Sigmoid colon (tissue), 6 donors: ENCODE measurements at regions not wholly inside any gene's neighbourhood (a gene's known extent, or its start where the extent isn't known, plus 50 kb on each side); places are given as distances from the start of the nearest gene placed in this dataset.

Experiments
- DNase-seq: peaks from one replicate; pipeline ENCODE4 v3.0.0-alpha.2; 2019
- H3K27ac ChIP-seq, 4 donors: fragments of 200-600 bp; sonication (generic); one replicate each; pipeline ENCODE4 v1.5.1; 2016 to 2019; ENCODE audit warnings: mild to moderate bottlenecking in 1 of 4
- H3K27me3 ChIP-seq, 3 donors: fragments of 200-600 bp; sonication (generic); one replicate each; pipeline ENCODE4 v1.5.1; 2019; ENCODE audit warnings: mild to moderate bottlenecking in 1 of 3
- H3K36me3 ChIP-seq, 4 donors: fragments of 200-600 bp; sonication (generic); one replicate each; pipeline ENCODE4 v1.5.1; 2016 to 2019
- H3K4me1 ChIP-seq, 4 donors: fragments of 200-600 bp; sonication (generic); one replicate each; pipeline ENCODE4 v1.5.1; 2017 to 2019
- H3K4me3 ChIP-seq, 4 donors: fragments of 200-600 bp; sonication (generic); one replicate each; pipeline ENCODE4 v1.5.1; 2017 to 2019; ENCODE audit warnings: mild to moderate bottlenecking in 2 of 4, moderate library complexity in 1 of 4
- H3K9me3 ChIP-seq, 4 donors: fragments of 200-600 bp in 3 of 4; sonication (generic) in 3 of 4; one replicate each; pipeline versions ENCODE4 v1.5.1 to v1.6.1; 2013 to 2019
- CTCF ChIP-seq, 4 experiments: fragments of 450-650 bp in 3 of 4; fragments of 200-600 bp in 1 of 4; IDR thresholded peaks; one replicate each; pipeline ENCODE4 v1.5.1; 2016 to 2019; ENCODE audit warnings: antibody characterized with exemption in 4 of 4, mild to moderate bottlenecking in 3 of 4, moderate library complexity in 2 of 4
- EP300 ChIP-seq, 4 donors: sonication (generic); formaldehyde crosslinking; IDR thresholded peaks; one replicate each; pipeline ENCODE4 v1.6.1; 2017; ENCODE audit warnings: antibody characterized with exemption in 4 of 4
- POLR2A ChIP-seq, 2 donors: fragments of 450-650 bp; IDR thresholded peaks; one replicate each; pipeline ENCODE4 v1.6.1; 2016; ENCODE audit warnings: antibody characterized with exemption in 2 of 2, mild to moderate bottlenecking in 2 of 2, moderate library complexity in 2 of 2
- POLR2AphosphoS5 ChIP-seq, 4 donors: sonication (generic); formaldehyde crosslinking; IDR thresholded peaks; one replicate each; pipeline ENCODE4 v1.6.1; 2017; ENCODE audit warnings: antibody characterized with exemption in 4 of 4
- WGBS, 2 donors: extraction: QIAGEN DNeasy Blood & Tissue Kit; methylation state at CpG; one replicate each; pipeline ENCODE4 v1.1.7; 2013; 5-methylcytosine and 5-hydroxymethylcytosine counted together
- intact Hi-C: fragments of 100-400 bp; cut with DNase I; formaldehyde crosslinking; loops from one replicate; pipeline ENCODE4 v1.15.1; 2023
- donor health status: healthy with polysubstance abuse.
- donor health status: healthy.

GRCh38 chr16:73529303-73530012 lies 481.5 kb upstream of the ZFHX3 start:
- H3K36me3 ChIP-seq, result no peaks in the 10 kb centered on the region
- H3K27ac ChIP-seq, result no peak overlapping the region
- no peaks in the 10 kb centered on the region for H3K9me3 ChIP-seq
- H3K27me3 ChIP-seq, result no peaks in the 10 kb centered on the region
- H3K4me1 ChIP-seq, result peaks cover 0 to 5% (median 0%) of the 10 kb centered on the region in 4 donors
- DNase-seq, result no peak
- WGBS, 2 donors, result 88 to 92% methylated on average over 11 of the region's 11 CpGs
- TF ChIP-seq POLR2A (IDR thresholded peaks at IDR 0.05) (no peak), EP300 (IDR thresholded peaks at IDR 0.05) (no peak), POLR2AphosphoS5 (IDR thresholded peaks at IDR 0.05) (no peak), CTCF (IDR thresholded peaks at IDR 0.05) (no peak)
- no peak overlapping the region for H3K4me3 ChIP-seq
- intact Hi-C loops, result no loop called here

GRCh38 chr16:73527187-73527586 lies 479.3 kb upstream of the ZFHX3 start:
- Histone ChIP-seq H3K36me3 (no peaks in the 10 kb centered on the region), H3K4me1 (peaks cover 0 to 5% (median 0%) of the 10 kb centered on the region in 4 donors), H3K27me3 (no peaks in the 10 kb centered on the region), H3K4me3 (no peak overlapping the region), H3K9me3 (no peaks in the 10 kb centered on the region), H3K27ac (no peak overlapping the region)
- intact Hi-C loops, result no loop called here
- WGBS, 2 donors, result 82 to 87% methylated on average over 4 of the region's 4 CpGs
- TF ChIP-seq POLR2AphosphoS5 (IDR thresholded peaks at IDR 0.05) (no peak), POLR2A (IDR thresholded peaks at IDR 0.05) (no peak), CTCF (IDR thresholded peaks at IDR 0.05) (no peak), EP300 (IDR thresholded peaks at IDR 0.05) (no peak)
- DNase-seq, result no peak

GRCh38 chr16:73526011-73526804 lies 478.3 kb upstream of the ZFHX3 start:
- Histone ChIP-seq H3K9me3 (no peaks in the 10 kb centered on the region), H3K4me3 (no peak overlapping the region), H3K4me1 (peaks cover 0 to 5% (median 0%) of the 10 kb centered on the region in 4 donors), H3K36me3 (no peaks in the 10 kb centered on the region), H3K27ac (no peak overlapping the region), H3K27me3 (no peaks in the 10 kb centered on the region)
- WGBS, 2 donors, result 81 to 84% methylated on average over 13 of the region's 13 CpGs
- no peak for DNase-seq
- intact Hi-C loops, result no loop called here
- TF ChIP-seq EP300 (IDR thresholded peaks at IDR 0.05) (no peak), POLR2A (IDR thresholded peaks at IDR 0.05) (no peak), CTCF (IDR thresholded peaks at IDR 0.05) (no peak), POLR2AphosphoS5 (IDR thresholded peaks at IDR 0.05) (no peak)

GRCh38 chr16:73523209-73523608 lies 475.3 kb upstream of the ZFHX3 start:
- intact Hi-C loops, result no loop called here
- 85 to 87% methylated on average over 4 of the region's 4 CpGs for WGBS, 2 donors
- DNase-seq, result no peak

More at GRCh38 chr16:73523209-73523608, 475.3 kb upstream of the ZFHX3 start:
- Histone ChIP-seq H3K4me1 (no peaks in the 10 kb centered on the region), H3K36me3 (no peaks in the 10 kb centered on the region), H3K27me3 (no peaks in the 10 kb centered on the region), H3K9me3 (no peaks in the 10 kb centered on the region), H3K27ac (no peak overlapping the region), H3K4me3 (no peak overlapping the region)
- TF ChIP-seq CTCF (IDR thresholded peaks at IDR 0.05), result no peak
- no peak for TF ChIP-seq POLR2AphosphoS5 (IDR thresholded peaks at IDR 0.05)
- no peak for TF ChIP-seq POLR2A (IDR thresholded peaks at IDR 0.05)
- TF ChIP-seq EP300 (IDR thresholded peaks at IDR 0.05), result no peak
